NCI-H345 treated with DMSO at 0.1 percent for 48 hours (cell line): ENCODE measurements at regions not wholly inside any gene's neighbourhood (a gene's known extent, or its start where the extent isn't known, plus 50 kb on each side); places are given as distances from the start of the nearest gene placed in this dataset.
"Not testable (repeated sequence)": the region's sequence is repeated elsewhere in the genome, so short reads cannot be mapped to it uniquely, and the experiment has no call there.

Experiments
- DNase-seq: peaks from one replicate; lab custom pipeline; 2025; ENCODE audit not compliant: unreplicated experiment; lab: John Stamatoyannopoulos, UW

GRCh38 chr6:105855433-105855832 is 230.7 kb upstream of the PRDM1 start:
- no peak for DNase-seq

GRCh38 chr6:105853979-105854378 is 232.2 kb upstream of the PRDM1 start:
- not testable (repeated sequence) for DNase-seq

DNA sequence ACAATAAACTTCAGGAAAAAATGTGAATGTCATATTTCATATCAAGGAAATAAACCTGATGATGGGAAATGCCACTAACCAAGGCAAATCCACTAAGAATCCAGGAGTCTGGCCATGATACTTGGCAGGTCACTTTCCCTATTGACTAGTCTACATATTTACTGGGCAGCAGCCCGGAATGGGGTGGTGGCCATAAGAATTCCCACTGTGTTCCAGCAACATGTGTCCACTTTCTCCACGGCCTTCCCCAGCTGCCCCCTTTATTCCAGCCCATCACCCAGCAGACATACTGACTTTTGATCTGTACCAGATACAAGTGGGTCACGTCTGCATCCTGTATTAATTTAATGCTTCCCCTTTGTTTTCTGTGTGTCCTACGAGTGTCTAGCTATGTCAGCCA is 234.5 kb upstream of the PRDM1 start:
- DNase-seq: no peak

GRCh38 chr6:105851113-105851580 is 235.0 kb upstream of the PRDM1 start:
- DNase-seq: no peak

DNA sequence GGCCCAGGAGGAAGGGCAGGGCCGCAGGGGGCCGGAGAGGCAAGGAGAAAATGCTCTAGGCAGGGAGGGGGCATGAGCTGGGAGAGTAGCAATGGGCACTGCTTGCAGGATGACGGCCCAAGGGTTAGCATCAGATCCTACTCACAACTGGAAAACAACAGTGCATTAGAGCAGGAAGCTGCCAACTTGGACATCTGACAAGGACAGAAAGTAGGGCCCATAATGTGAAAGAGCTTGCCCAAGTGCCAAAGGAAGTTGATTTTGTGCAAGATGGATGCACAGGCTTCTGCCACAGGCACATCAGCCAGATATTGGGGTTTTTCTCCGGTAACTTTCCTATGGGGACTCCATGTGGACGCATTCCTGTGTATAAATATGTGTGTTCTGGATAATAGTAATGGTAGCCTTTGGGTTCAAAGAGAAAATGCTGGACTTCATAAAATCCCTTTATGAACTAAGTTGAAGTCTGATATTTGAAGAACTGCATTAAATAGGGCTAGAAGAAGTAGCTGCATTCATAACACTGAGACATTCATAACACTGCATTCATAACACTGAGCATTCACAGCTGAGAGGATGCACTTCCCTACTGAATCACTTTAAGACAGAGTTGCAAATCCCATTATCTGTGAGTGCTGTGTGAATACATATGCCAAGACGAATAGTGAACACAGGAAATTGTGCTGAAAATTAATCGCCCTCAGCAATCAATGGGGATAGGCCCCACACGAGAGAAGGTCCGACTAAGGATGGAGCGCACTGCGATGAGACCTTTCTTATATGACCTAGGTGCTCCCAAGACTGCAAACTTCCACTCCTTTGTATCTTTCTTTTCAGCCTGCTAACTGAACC is 235.6 kb upstream of the PRDM1 start:
- DNase-seq: no peak

DNA sequence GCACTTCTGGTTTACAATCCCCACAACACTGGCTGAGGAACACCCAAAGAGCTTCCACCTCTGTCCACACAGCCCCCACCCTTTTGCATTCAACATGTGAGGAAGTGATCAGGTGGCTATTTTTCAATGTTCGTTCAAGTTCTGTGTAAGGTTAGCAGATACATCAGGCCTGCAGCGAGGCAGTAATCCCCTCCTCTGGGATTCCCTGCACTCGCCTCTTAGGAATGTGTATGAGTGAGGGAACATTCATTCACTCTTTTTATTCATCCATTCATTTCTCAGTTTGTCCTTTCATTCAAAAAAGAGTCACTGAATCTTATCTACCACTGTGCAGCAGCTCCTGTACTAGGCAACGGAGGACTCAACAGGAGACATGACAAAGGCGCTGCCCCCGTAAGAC is 236.4 kb upstream of the PRDM1 start:
- no peak for DNase-seq

DNA sequence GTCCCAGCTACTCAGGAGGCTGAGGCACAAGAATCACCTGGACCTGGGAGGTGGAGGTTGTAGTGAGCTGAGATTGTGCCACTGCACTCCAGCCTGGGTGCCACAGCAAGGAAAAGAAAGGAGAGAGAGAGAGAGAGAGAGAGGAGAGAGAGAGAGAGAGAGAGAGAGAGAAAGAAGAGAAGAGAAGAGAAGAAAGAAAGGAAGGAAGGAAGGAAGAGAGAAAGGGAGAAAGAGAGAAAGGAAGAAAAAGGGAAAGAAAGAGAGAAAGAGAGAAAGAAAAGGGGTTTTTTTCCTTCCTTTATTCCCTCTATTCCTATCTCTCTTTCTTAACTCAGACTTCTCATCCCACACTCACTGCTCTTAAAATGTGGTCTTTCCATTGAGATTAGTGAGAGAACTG is 238.7 kb upstream of the PRDM1 start:
- no peak for DNase-seq

DNA sequence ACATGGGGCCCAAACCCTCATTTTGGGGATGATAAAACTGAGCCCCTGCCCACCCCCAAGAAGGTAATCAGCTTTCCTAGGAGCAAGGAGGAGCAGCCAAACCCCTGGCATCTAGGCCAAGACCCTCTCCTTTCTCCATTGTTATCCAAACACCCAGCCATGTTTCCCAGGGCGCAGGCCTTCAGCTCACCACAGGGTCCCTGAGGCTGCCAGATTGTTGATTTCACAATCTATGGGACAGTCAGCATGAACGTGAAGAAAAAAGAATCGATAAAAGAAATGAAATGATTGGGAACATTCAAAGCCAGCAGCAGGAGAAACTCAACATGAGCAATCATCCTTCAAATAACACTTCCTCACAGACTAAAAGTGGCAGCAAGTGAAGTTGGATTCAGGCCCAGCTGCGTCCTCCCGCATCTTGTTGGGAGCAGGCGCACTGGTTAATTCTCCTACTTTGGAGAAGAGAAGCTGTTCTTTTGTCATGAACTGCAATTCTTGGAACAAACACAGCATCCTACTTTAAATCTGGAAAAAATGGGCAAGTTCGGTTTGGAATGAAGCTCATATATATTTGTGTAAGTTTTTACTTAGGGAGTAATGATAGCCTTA is 241.8 kb upstream of the PRDM1 start:
- no peak for DNase-seq

DNA sequence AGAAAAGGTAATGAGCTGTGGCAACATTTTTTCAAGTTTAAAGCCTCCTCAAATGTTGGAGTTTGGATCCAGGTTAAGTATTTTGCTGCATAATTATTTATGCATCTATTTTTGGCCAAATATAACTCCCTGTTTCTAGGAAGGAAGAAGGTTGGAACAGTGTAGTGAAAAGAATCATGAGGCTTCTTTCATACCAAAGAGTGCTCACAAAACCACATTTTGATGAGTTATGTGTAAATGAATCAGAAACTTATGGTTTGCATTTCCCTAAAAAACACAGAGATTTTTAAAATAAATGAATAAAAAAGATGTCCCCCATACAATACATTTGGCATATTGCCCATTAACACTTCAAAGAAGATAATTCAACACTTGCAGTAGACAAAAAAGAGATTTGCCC is 246.9 kb upstream of the PRDM1 start:
- no peak for DNase-seq

- no peak for DNase-seq
Observed at GRCh38 chr6:105838171-105838570, 248.0 kb upstream of the PRDM1 start.

- no peak for DNase-seq
Observed at GRCh38 chr6:105836889-105837288, 249.2 kb upstream of the PRDM1 start.

DNA sequence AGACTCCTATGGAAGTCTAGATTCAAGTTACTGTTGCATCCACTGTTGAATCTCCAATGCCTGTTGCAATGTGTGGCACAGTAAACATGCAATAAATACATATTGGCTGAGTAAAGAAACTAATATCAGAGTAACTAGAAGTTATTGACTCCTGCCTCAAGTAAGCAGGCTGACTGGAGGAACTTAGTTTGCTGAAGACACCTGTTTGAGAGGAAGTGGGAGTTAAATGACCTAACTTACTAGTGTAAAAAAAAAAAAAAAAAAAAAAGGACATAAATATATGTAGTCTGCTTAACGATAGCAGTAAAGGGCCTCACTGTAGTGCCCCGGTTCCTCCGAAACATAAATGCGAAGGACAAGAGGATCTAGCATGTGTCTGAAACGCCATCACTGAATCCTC is 249.8 kb upstream of the PRDM1 start:
- no peak for DNase-seq

GRCh38 chr6:105835373-105835772 is 250.8 kb upstream of the PRDM1 start:
- DNase-seq: no peak

DNA sequence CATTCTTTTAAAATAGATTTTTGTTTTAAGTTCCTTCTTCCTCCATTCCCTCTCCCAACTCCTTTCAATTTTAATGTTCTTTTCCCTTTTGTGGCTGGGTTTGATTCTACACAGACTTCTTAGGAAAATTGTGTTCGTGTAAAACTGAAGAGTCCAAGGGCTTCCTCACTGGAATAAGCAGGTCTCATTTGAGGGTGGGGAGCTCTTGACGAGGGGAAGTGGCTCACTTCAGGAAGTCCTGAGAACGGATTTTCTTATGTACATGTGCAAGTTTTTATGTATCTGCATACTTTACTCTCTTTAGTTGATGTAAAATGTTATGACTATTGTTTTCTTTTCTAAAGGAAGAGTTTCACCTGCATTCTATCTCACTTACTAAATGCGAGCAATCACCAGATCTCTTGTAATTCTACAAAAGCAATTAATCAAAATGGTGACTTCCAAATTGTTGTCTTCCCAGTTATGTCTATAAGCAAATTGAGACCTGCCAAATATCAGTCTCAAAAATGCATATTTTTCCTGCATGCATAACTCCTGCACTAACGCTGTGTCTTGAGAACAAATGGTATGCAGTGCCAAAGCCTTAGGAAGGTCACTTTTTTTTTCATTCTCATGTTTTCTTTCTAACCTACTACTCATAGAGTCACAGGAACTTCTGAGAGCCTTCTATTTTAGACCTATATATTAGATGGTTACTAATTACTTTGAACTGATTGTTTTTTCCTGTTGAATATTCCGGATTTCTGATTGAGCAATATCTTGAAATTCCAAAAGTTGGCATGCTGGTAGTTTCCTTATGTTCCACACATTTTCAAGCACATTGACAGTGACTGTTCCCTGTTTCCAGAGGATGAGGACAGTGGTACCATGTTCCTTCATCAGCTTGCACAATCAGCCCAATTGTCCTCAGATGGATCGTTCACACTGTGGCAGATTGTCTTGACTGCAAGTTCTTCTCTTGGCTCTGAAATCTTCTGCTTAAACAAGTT is 251.9 kb upstream of the PRDM1 start:
- DNase-seq: no peak

DNA sequence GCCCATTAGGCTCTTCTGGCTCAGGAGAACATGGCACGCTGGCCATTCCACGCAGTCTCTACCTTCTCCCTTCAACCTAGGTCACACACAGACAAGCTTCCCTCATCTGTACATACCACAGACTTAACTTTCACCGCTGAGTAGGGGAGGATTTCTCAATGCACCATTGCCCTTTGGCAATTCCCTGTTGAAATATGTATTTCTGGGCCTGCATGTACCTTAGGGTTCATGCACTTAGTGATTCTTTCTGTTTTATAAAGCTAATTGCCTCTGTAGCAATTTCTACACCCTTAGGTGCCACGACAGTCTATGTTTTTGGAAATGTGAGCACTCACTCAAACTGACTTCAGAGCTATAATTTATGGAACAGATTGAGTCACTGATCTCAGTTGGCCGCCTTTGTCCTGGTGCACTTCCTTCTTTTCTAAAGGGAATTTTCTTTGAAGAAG is 253.8 kb upstream of the PRDM1 start:
- no peak for DNase-seq

DNA sequence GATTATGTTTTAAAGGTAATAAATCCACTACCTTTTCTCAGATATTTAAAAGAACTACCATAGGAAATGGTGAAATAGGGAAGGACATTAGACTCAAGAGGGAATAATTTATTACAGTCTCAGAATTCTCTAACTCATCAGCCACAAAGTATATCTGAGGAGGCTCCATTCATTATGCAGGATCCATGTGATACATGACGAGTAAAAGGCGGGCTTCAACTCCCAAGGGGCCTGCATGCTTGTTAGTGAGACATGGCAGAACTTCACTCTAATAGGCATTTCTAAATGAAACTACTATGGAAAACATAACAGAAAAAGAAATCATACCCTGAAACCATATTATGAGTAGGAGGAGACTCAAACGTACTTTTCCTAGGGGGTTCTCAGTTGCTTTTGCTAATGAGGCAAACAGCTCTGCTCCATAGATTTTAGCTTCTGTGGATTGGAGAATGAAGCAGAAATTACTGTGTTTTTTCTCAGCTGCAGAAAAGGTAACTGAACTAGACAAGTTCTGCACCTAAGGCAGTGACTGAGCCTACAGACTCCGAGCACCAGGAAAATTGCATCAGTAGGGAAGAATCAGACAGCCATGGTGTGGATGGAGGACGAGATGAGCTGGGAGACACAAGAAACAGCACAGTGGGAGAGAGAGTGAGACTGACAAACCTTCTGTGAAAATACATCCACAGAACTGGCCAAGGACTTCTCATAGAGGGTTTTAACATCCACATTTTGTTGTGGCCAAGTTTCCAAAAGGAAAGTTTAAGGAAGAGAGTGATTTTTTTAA is 254.6 kb upstream of the PRDM1 start:
- no peak for DNase-seq

DNA sequence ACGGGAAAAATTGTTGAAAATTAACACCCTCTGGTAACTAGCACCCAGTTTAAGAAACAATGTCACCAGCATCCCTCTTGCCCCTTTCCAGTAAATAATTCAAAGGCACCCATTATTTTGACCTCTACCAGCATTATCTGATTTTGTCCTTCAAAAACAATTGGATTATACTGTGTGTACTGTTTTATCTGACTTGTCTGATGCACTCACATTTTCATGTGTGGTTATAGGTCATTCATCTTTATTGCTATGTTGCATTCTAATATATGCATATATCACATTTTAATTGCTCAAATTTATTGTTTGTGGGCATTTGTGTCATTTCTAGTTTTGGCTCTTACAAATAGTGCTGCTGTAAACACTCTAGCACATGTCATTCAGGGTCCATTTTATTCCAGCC is 260.9 kb upstream of the PRDM1 start:
- no peak for DNase-seq

GRCh38 chr6:105824732-105825131 is 261.4 kb upstream of the PRDM1 start:
- no peak for DNase-seq

DNA sequence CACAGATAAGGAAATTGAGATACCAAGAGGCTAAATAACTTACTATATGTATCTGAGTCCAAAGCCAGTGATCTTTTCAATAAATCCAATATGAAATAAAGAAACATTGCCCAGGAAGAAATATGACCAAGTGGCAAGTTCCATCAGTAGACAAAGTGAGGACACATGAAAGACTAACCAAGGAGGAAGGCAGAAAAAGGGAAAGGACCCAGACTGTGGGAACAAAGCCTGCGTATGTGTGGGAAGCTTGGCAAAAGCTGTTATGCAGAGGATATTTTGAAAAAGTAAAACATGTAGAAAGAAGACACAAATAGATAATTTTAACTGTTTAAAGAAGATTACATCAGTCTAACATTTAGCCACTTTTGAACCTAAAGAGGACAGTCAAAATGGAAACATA is 264.4 kb upstream of the PRDM1 start:
- DNase-seq: no peak

GRCh38 chr6:105821027-105821426 is 265.1 kb upstream of the PRDM1 start:
- no peak for DNase-seq

DNA sequence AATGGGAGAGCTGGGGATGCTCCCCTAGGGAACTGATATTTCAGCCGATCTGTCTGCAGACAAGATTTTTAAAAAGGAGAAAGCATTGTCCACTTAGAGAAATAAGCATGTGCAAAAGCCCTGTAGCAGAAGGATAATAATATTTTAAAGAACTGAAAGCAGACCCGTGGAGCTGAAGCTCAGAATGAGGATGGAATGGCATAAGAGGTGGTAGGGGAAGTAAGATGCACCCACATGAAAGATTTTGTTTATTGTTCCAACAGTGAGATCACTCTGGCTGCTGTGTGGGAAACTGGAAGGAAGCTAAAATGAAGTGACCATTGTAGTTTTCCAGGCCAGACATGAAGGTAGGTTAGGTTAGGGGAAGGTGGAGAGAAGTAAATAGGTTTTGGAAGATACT is 266.4 kb upstream of the PRDM1 start:
- no peak for DNase-seq
